ENCODE measurements at regions not wholly inside any gene's neighbourhood (a gene's known extent, or its start where the extent isn't known, plus 50 kb on each side); places are given as distances from the start of the nearest gene placed in this dataset.

- Histone ChIP-seq H3K27ac (no peak overlapping the region), H3K36me3 (ENCODE audit: insufficient read depth in 1 of 2, low read depth in 1 of 2) (no peaks in the 10 kb centered on the region), H3K9me3 (no peaks in the 10 kb centered on the region), H3K4me3 (no peak overlapping the region), H3K27me3 (ENCODE audit: insufficient read depth in 3 of 3, low read length in 2 of 3) (no peaks in the 10 kb centered on the region), H3K4me1 (peaks cover 10% of the 10 kb centered on the region)
- intact Hi-C loops (cut with DNase I) = no loop called here
- ATAC-seq (no peak), DNase-seq (no peak)
- 45 to 69% (median 55%) methylated on average over 10 of the region's 10 CpGs for whole genome bisulfite sequencing, 3 donors
- no peak for TF ChIP-seq CTCF (IDR thresholded peaks at IDR 0.05)
Measured at GRCh38 chr2:217631115-217631514, 371.7 kb downstream of the TNS1 start.

GRCh38 chr2:217629347-217629746 is 373.4 kb downstream of the TNS1 start:
- Histone ChIP-seq H3K36me3 (ENCODE audit: insufficient read depth in 1 of 2, low read depth in 1 of 2) (no peaks in the 10 kb centered on the region), H3K27me3 (ENCODE audit: insufficient read depth in 3 of 3, low read length in 2 of 3) (no peaks in the 10 kb centered on the region), H3K4me1 (peaks cover 10% of the 10 kb centered on the region), H3K27ac (no peak overlapping the region), H3K9me3 (no peaks in the 10 kb centered on the region), H3K4me3 (no peak overlapping the region)
- ATAC-seq (no peak), DNase-seq (no peak)
- intact Hi-C loops (cut with DNase I) = no loop called here
- no peak for TF ChIP-seq CTCF (IDR thresholded peaks at IDR 0.05)

GRCh38 chr2:217628061-217628460 is 374.7 kb downstream of the TNS1 start:
- no peaks in the 10 kb centered on the region for H3K9me3 ChIP-seq
- intact Hi-C loops (cut with DNase I) = no loop called here
- no peaks in the 10 kb centered on the region for H3K36me3 ChIP-seq (ENCODE audit: insufficient read depth in 1 of 2, low read depth in 1 of 2)
- H3K4me3 ChIP-seq = no peak overlapping the region
- no peak overlapping the region for H3K27ac ChIP-seq
- peaks cover 10% of the 10 kb centered on the region for H3K4me1 ChIP-seq
- TF ChIP-seq CTCF (IDR thresholded peaks at IDR 0.05) = no peak
- ATAC-seq (no peak), DNase-seq (no peak)
- WGBS, 3 donors = 35 to 39% (median 37%) methylated on average over 2 of the region's 2 CpGs
- H3K27me3 ChIP-seq (ENCODE audit: insufficient read depth in 3 of 3, low read length in 2 of 3) = no peaks in the 10 kb centered on the region

DNA sequence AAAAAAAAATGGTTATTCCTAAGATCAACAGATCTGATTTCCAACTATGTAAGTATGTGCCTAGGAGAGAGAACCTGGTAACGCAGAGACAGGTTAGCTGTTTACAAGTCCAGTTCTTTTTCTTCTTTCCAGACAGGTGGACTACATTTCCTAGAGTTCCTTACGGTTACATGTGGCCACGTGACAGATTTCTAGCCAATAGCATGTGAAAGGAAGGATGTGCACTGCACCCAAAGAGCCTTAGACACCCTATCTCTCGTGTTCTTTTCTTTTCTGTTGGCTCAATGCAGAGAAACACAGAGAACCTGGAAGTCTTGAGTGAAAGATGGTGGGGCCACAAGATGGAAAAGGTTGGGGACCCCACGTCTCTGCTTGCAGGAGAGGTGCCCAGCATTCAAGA is 375.9 kb downstream of the TNS1 start:
- Histone ChIP-seq H3K27ac (no peak overlapping the region), H3K27me3 (ENCODE audit: insufficient read depth in 3 of 3, low read length in 2 of 3) (no peaks in the 10 kb centered on the region), H3K4me3 (no peak overlapping the region), H3K36me3 (ENCODE audit: insufficient read depth in 1 of 2, low read depth in 1 of 2) (no peaks in the 10 kb centered on the region), H3K4me1 (peaks cover 10% of the 10 kb centered on the region), H3K9me3 (no peaks in the 10 kb centered on the region)
- no peak for TF ChIP-seq CTCF (IDR thresholded peaks at IDR 0.05)
- DNase-seq (no peak), ATAC-seq (no peak)
- intact Hi-C loops (cut with DNase I) = no loop called here
- WGBS, 3 donors = 90 to 97% (median 93%) methylated on average over 5 of the region's 5 CpGs

DNA sequence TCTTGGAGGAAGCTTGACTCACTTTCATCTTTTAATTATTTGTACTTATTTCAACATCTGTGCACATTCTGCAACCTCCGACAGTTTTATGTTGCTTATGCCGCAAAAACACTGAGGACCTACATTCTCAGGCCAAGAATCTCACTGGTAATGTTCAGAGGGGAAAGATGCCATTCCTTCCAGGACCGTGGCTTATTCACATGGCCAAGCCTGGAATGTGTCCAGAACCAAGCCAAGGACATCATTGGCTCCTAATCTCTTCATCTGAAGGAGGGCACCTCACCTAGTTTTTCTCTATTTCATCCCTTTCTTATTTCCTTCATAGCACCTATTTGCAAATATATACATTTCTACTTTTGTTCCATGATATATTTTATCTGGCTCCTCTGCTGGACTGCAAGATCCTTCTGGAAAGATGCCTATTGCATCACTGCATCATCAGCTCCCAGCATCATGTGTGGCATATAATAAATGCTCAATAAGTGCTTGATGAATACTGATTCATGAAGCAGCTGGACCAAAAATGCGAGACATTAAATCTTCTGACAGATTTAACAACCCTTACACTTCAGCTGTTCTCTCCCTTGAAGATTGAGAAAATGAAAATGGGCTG is 377.1 kb downstream of the TNS1 start:
- no peak overlapping the region for H3K4me3 ChIP-seq
- H3K27me3 ChIP-seq (ENCODE audit: insufficient read depth in 3 of 3, low read length in 2 of 3) = no peaks in the 10 kb centered on the region
- ATAC-seq (peak in 2 of 4 donors; percentile 61 to 62), DNase-seq (no peak)
- intact Hi-C loops (cut with DNase I) = no loop called here
- no peaks in the 10 kb centered on the region for H3K36me3 ChIP-seq (ENCODE audit: insufficient read depth in 1 of 2, low read depth in 1 of 2)
- H3K9me3 ChIP-seq = no peaks in the 10 kb centered on the region
- 28 to 38% (median 29%) methylated on average over 4 of the region's 4 CpGs for WGBS, 3 donors
- no peak overlapping the region for H3K27ac ChIP-seq
- peaks cover 10% of the 10 kb centered on the region for H3K4me1 ChIP-seq
- TF ChIP-seq CTCF (IDR thresholded peaks at IDR 0.05) = no peak

Data from psoas muscle (tissue), 7 donors.